ENCODE measurements at regions not wholly inside any gene's neighbourhood (a gene's known extent, or its start where the extent isn't known, plus 50 kb on each side); places are given as distances from the start of the nearest gene placed in this dataset.

- no peak for DNase-seq (ENCODE audit: low read depth in 2 of 2)
Observed at GRCh38 chr1:221157026-221157761, 278.0 kb downstream of the HLX start.

- DNase-seq (ENCODE audit: low read depth in 2 of 2), result no peak
Observed at GRCh38 chr1:221159608-221160007, 280.4 kb downstream of the HLX start.

GRCh38 chr1:221161571-221162041, 282.4 kb downstream of the HLX start:
- peak in 1 of 2 donors; percentile 80 for DNase-seq (ENCODE audit: low read depth in 2 of 2)

- peak in 1 of 2 donors; percentile 8 for DNase-seq (ENCODE audit: low read depth in 2 of 2)
Observed at GRCh38 chr1:221162352-221162751, 283.1 kb downstream of the HLX start.

GRCh38 chr1:221162939-221163338, 283.7 kb downstream of the HLX start:
- DNase-seq (ENCODE audit: low read depth in 2 of 2), result no peak

- peak in 1 of 2 donors; percentile 45 for DNase-seq (ENCODE audit: low read depth in 2 of 2)
Observed at GRCh38 chr1:221164029-221164428, 284.8 kb downstream of the HLX start.

- DNase-seq (ENCODE audit: low read depth in 2 of 2), result peak in 1 of 2 donors; percentile 39
Observed at GRCh38 chr1:221164951-221165838, 286.0 kb downstream of the HLX start.

GRCh38 chr1:221165839-221166500, 286.7 kb downstream of the HLX start:
- peak in 1 of 2 donors; percentile 16 for DNase-seq (ENCODE audit: low read depth in 2 of 2)

- DNase-seq (ENCODE audit: low read depth in 2 of 2), result no peak
Observed at GRCh38 chr1:221166559-221167318, 287.5 kb downstream of the HLX start.

GRCh38 chr1:221169447-221169889, 290.2 kb downstream of the HLX start:
- peak in 1 of 2 donors; percentile 23 for DNase-seq (ENCODE audit: low read depth in 2 of 2)

GRCh38 chr1:221170171-221170570, 290.9 kb downstream of the HLX start:
- no peak for DNase-seq (ENCODE audit: low read depth in 2 of 2)

GRCh38 chr1:221171768-221172167, 292.5 kb downstream of the HLX start:
- no peak for DNase-seq (ENCODE audit: low read depth in 2 of 2)

GRCh38 chr1:221172841-221173240, 293.6 kb downstream of the HLX start:
- no peak for DNase-seq (ENCODE audit: low read depth in 2 of 2)

- DNase-seq (ENCODE audit: low read depth in 2 of 2), result peak in 1 of 2 donors; percentile 1
Observed at GRCh38 chr1:221174330-221174993, 295.2 kb downstream of the HLX start.

GRCh38 chr1:221175249-221175648, 296.0 kb downstream of the HLX start:
- DNase-seq (ENCODE audit: low read depth in 2 of 2), result no peak

- DNase-seq (ENCODE audit: low read depth in 2 of 2), result no peak
Observed at GRCh38 chr1:221180704-221181368, 301.6 kb downstream of the HLX start.

GRCh38 chr1:221182791-221183533, 303.7 kb downstream of the HLX start:
- no peak for DNase-seq (ENCODE audit: low read depth in 2 of 2)

GRCh38 chr1:221184131-221184794, 305.0 kb downstream of the HLX start:
- no peak for DNase-seq (ENCODE audit: low read depth in 2 of 2)

- DNase-seq (ENCODE audit: low read depth in 2 of 2), result no peak
Observed at GRCh38 chr1:221187174-221187573, 307.9 kb downstream of the HLX start.

All from dermis microvascular lymphatic vessel endothelial cell (primary cell).